Astrocyte of the cerebellum (primary cell): ENCODE measurements at regions not wholly inside any gene's neighbourhood (a gene's known extent, or its start where the extent isn't known, plus 50 kb on each side); places are given as distances from the start of the nearest gene placed in this dataset.

Experiments used
- DNase-seq: peaks from one replicate; pipeline ENCODE4 v3.0.0-alpha.2; 2011; ENCODE audit warnings: low read depth
- H3K4me3 ChIP-seq: 2 replicates; pipeline ENCODE4 v1.5.1; 2011; ENCODE audit warnings: mild to moderate bottlenecking, low read depth, low read length, moderate library complexity
- CTCF ChIP-seq: IDR thresholded peaks from 2 replicates; pipeline ENCODE4 v1.5.1; 2012; ENCODE audit warnings: low read length, low read depth, moderate library complexity, mild to moderate bottlenecking; ENCODE audit errors: missing control alignments
- in situ Hi-C: cut with HindIII; loops from 2 replicates; pipeline ENCODE4 v1.10.0; 2017; ENCODE audit warnings: low sequenced_read_pairs

DNA sequence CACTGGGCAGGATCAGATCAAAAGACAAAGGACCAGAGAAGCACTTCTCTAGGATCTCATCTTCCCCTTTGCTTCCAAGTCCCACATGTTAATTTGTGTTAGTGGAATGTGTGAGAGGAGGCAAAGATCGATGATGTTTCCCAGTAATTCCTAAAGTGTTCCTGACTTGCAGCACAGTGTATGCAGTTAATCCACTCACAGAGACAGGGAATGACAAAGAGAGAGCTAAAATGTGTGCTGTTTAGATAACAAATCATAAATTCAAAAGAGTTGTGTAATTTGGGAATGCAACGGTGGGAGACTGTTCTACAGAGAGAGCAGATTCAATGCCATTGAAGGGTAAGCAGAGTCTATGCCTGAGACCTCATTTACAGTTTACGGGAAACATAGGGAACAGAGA is 132.0 kb upstream of the SVIL start:
- no peak for TF ChIP-seq CTCF
- no peak for DNase-seq
- in situ Hi-C loops, result no loop called here
- no peak overlapping the region for H3K4me3 ChIP-seq

DNA sequence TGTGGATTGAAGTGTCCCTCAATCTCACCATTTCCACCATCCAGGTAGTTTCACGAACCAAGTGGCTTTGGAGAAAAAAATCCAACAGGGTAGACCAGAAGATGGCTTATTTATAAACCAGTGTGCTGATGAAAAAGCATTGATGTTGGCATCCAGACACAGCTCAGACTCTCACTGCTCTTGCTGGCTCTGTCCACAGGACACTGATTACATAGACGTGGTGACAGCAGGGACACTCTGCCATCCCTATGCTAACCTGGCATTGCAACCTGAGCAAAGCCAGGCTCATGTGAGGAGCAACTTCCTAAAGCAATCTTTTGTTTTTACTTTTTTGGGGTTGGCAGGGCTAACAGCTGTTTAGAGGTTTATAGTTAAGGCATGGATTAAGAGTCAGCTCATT is 130.6 kb upstream of the SVIL start:
- in situ Hi-C loops, result no loop called here
- no peak for DNase-seq
- no peak for TF ChIP-seq CTCF
- no peak overlapping the region for H3K4me3 ChIP-seq

- no peak overlapping the region for H3K4me3 ChIP-seq
- no peak for DNase-seq
- in situ Hi-C loops, result no loop called here
- TF ChIP-seq CTCF, result no peak
Observed at GRCh38 chr10:29763396-29763795, 128.6 kb upstream of the SVIL start.

- no peak for DNase-seq
- no peak overlapping the region for H3K4me3 ChIP-seq
- in situ Hi-C loops, result no loop called here
- TF ChIP-seq CTCF, result no peak
Observed at GRCh38 chr10:29761916-29762315, 127.1 kb upstream of the SVIL start.

DNA sequence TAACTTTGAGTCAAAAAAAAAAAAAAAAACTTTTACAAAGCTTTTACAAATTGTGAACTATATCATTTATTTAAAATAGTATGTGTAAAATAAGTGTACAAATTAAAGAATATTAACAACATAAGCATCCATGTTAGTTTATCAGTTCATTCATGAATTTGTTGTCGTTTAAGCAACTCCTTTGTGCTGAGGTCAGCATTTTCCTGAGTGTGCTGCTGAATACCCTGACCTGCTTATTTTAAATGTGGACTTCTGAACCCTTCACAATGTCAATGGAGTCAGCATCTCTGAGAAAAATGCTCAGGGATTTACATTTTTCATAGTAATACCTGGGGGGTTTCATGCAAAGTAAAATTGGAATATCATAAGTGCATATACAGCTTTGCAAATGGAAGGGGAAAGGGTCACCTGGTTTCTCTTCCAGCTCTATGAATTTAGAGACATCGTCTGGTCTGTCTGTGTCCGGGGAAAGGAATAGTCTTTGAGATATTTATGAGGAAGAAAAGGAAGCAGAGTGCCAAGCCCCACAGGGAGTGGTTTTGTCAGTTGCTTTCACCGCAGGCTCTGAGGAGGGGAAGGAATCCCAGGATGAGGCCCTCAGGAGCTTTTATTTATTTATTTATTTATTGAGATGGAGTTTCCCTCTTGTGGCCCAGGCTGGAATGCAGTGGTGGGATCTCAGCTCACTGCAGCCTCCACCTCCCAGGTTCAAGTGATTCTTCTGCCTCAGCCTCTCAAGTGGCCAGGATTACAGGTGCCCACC is 125.5 kb upstream of the SVIL start:
- no peak for DNase-seq
- in situ Hi-C loops, result no loop called here
- no peak overlapping the region for H3K4me3 ChIP-seq
- TF ChIP-seq CTCF, result no peak

- no peak overlapping the region for H3K4me3 ChIP-seq
- no peak for DNase-seq
- in situ Hi-C loops, result no loop called here
- no peak for TF ChIP-seq CTCF
Observed at GRCh38 chr10:29757551-29758297, 123.0 kb upstream of the SVIL start.
